Mesothelial cell of epicardium (in vitro differentiated cells): ENCODE measurements at regions not wholly inside any gene's neighbourhood (a gene's known extent, or its start where the extent isn't known, plus 50 kb on each side); places are given as distances from the start of the nearest gene placed in this dataset.

Experiments
- DNase-seq, 2 experiments: peaks; one replicate each; pipeline ENCODE4 v3.0.0; 2021; ENCODE audit warnings: low spot score in 2 of 2; ENCODE audit not compliant: unreplicated experiment in 2 of 2
- H3K27ac Mint-ChIP-seq: 2 replicates; pipeline ENCODE4 v1.8.0; 2021; ENCODE audit warnings: mixed read lengths
- H3K27me3 Mint-ChIP-seq: 2 replicates; pipeline ENCODE4 v1.8.0; 2021; ENCODE audit warnings: low read depth, mixed read lengths
- H3K36me3 Mint-ChIP-seq: 2 replicates; pipeline ENCODE4 v1.8.0; 2021; ENCODE audit warnings: mixed read lengths
- H3K4me1 Mint-ChIP-seq: 2 replicates; pipeline ENCODE4 v1.8.0; 2021; ENCODE audit warnings: mixed read lengths
- H3K4me3 Mint-ChIP-seq: 2 replicates; pipeline ENCODE4 v1.8.0; 2021; ENCODE audit warnings: mild to moderate bottlenecking, moderate library complexity, mixed read lengths
- H3K9me3 Mint-ChIP-seq: 2 replicates; pipeline ENCODE4 v1.8.0; 2021; ENCODE audit warnings: mixed read lengths
- CTCF ChIP-seq: fragments of 200-600 bp; sonication (generic); IDR thresholded peaks from one replicate; pipeline ENCODE4 v1.5.0; 2021; ENCODE audit warnings: antibody characterized with exemption; ENCODE audit not compliant: unreplicated experiment

GRCh38 chrX:42422961-42423360, 355.0 kb downstream of the PPP1R2C start:
- no peak for DNase-seq
- H3K4me1 Mint-ChIP-seq = no peaks in the 10 kb centered on the region
- no peaks in the 10 kb centered on the region for H3K36me3 Mint-ChIP-seq
- H3K27ac Mint-ChIP-seq = no peak overlapping the region
- H3K27me3 Mint-ChIP-seq = no peaks in the 10 kb centered on the region
- no peak overlapping the region for H3K4me3 Mint-ChIP-seq
- no peak for TF ChIP-seq CTCF
- H3K9me3 Mint-ChIP-seq = peaks cover 17% of the 10 kb centered on the region

GRCh38 chrX:42420426-42420825, 357.5 kb downstream of the PPP1R2C start:
- Mint-ChIP-seq H3K27ac (no peak overlapping the region), H3K36me3 (no peaks in the 10 kb centered on the region), H3K4me1 (no peaks in the 10 kb centered on the region), H3K27me3 (no peaks in the 10 kb centered on the region), H3K9me3 (peaks cover 30% of the 10 kb centered on the region), H3K4me3 (no peak overlapping the region)
- TF ChIP-seq CTCF = no peak
- DNase-seq = no peak

GRCh38 chrX:42415636-42416035, 362.3 kb downstream of the PPP1R2C start:
- Mint-ChIP-seq H3K4me1 (no peaks in the 10 kb centered on the region), H3K36me3 (peaks cover 2% of the 10 kb centered on the region), H3K9me3 (peaks cover 45% of the 10 kb centered on the region), H3K27me3 (no peaks in the 10 kb centered on the region), H3K4me3 (no peak overlapping the region), H3K27ac (no peak overlapping the region)
- no peak for TF ChIP-seq CTCF
- no peak for DNase-seq

GRCh38 chrX:42414057-42414456, 363.9 kb downstream of the PPP1R2C start:
- no peak for DNase-seq
- Mint-ChIP-seq H3K4me1 (no peaks in the 10 kb centered on the region), H3K27me3 (no peaks in the 10 kb centered on the region), H3K4me3 (no peak overlapping the region), H3K27ac (no peak overlapping the region), H3K9me3 (peaks cover 57% of the 10 kb centered on the region), H3K36me3 (peaks cover 2% of the 10 kb centered on the region)
- TF ChIP-seq CTCF = no peak

- Mint-ChIP-seq H3K27ac (no peak overlapping the region), H3K4me3 (no peak overlapping the region), H3K9me3 (peaks cover 43% of the 10 kb centered on the region), H3K36me3 (no peaks in the 10 kb centered on the region), H3K4me1 (peaks cover 7% of the 10 kb centered on the region), H3K27me3 (no peaks in the 10 kb centered on the region)
- TF ChIP-seq CTCF = no peak
- no peak for DNase-seq
These were observed 378.3 kb downstream of the PPP1R2C start for GRCh38 chrX:42399632-42400024.

- Mint-ChIP-seq H3K9me3 (peaks cover 40% of the 10 kb centered on the region), H3K27me3 (no peaks in the 10 kb centered on the region), H3K27ac (no peak overlapping the region), H3K4me1 (peaks cover 7% of the 10 kb centered on the region), H3K36me3 (no peaks in the 10 kb centered on the region), H3K4me3 (no peak overlapping the region)
- TF ChIP-seq CTCF = no peak
- no peak for DNase-seq
These were observed 378.9 kb downstream of the PPP1R2C start for GRCh38 chrX:42398967-42399631.
